Thyroid gland (tissue), 4 donors: ENCODE measurements at regions not wholly inside any gene's neighbourhood (a gene's known extent, or its start where the extent isn't known, plus 50 kb on each side); places are given as distances from the start of the nearest gene placed in this dataset.
A peak's percentile ranks its signal among the peaks of the same experiment; 100 is the strongest.

Experiments
- DNase-seq, 2 donors: peaks; one replicate each; pipeline ENCODE4 v3.0.0-alpha.2; 2019
- H3K27ac ChIP-seq, 3 donors: fragments of 200-600 bp; sonication (generic); 1 replicate in 2 of 3; 2 replicates in 1 of 3; pipeline ENCODE4 v1.5.1; 2016 to 2019; ENCODE audit warnings: mild to moderate bottlenecking in 1 of 3, moderate library complexity in 1 of 3
- H3K27me3 ChIP-seq: fragments of 200-600 bp; sonication (generic); one replicate; pipeline ENCODE4 v1.5.1; 2019
- H3K36me3 ChIP-seq, 2 donors: fragments of 200-600 bp; sonication (generic); one replicate each; pipeline ENCODE4 v1.5.1; 2016 to 2019
- H3K4me1 ChIP-seq, 2 donors: fragments of 200-600 bp; sonication (generic); one replicate each; pipeline ENCODE4 v1.5.1; 2017 to 2019
- H3K4me3 ChIP-seq, 3 donors: fragments of 200-600 bp; sonication (generic); replicated peaks in 1 of 3; 1 replicate in 2 of 3; 2 replicates in 1 of 3; pipeline ENCODE4 v1.5.1; 2016; ENCODE audit warnings: mild to moderate bottlenecking in 1 of 3
- H3K9me3 ChIP-seq: fragments of 200-600 bp; sonication (generic); one replicate; pipeline ENCODE4 v1.5.1; 2017
- CTCF ChIP-seq, 6 experiments: fragments of 200-600 bp in 3 of 6; fragments of 450-650 bp in 3 of 6; sonication (generic) in 3 of 6; IDR thresholded peaks; one replicate each; pipeline ENCODE4 v1.5.1; 2016 to 2019; ENCODE audit warnings: antibody characterized with exemption in 6 of 6, mild to moderate bottlenecking in 2 of 6, inconsistent platforms in 1 of 6, moderate library complexity in 1 of 6
- POLR2A ChIP-seq, 2 donors: fragments of 450-650 bp; IDR thresholded peaks; one replicate each; pipeline ENCODE4 v1.6.1; 2017; ENCODE audit warnings: antibody characterized with exemption in 2 of 2, mild to moderate bottlenecking in 2 of 2, moderate library complexity in 1 of 2
- WGBS, 2 donors: methylation state at CpG; one replicate each; pipeline ENCODE4 v1.1.5; 2017; 5-methylcytosine and 5-hydroxymethylcytosine counted together
- intact Hi-C: fragments of 100-400 bp; cut with DNase I; formaldehyde crosslinking; loops from one replicate; pipeline ENCODE4 v1.15.1; 2023

DNA sequence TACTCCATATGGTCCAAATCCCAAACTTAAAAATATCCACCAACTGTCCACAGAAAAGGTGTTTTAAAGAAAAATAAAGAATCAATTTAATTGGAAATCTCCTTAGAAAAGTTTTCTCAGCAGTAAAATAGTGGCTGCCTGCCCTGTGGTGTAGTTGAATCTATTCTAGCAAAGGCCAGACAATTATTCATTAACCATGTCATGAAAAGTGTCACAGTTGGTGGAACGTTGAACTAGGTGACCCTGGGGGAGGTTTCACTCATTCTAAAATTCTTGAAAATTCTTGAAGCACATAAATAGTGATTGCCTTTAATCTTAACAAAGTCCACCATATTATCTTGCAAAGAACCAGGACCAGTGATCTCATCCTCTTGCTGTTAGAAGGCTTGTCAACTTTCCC is 78.4 kb upstream of the GZMB start:
- 77 to 83% methylated on average over 1 of the region's 1 CpG for WGBS, 2 donors
- Histone ChIP-seq H3K9me3 (no peaks in the 10 kb centered on the region), H3K36me3 (no peaks in the 10 kb centered on the region), H3K4me1 (no peaks in the 10 kb centered on the region), H3K4me3 (no peak overlapping the region), H3K27me3 (no peaks in the 10 kb centered on the region), H3K27ac (no peak overlapping the region)
- TF ChIP-seq POLR2A (IDR thresholded peaks at IDR 0.05), result no peak
- TF ChIP-seq CTCF (IDR thresholded peaks at IDR 0.05), result no peak
- DNase-seq, result no peak
- intact Hi-C loops, result no loop called here

DNA sequence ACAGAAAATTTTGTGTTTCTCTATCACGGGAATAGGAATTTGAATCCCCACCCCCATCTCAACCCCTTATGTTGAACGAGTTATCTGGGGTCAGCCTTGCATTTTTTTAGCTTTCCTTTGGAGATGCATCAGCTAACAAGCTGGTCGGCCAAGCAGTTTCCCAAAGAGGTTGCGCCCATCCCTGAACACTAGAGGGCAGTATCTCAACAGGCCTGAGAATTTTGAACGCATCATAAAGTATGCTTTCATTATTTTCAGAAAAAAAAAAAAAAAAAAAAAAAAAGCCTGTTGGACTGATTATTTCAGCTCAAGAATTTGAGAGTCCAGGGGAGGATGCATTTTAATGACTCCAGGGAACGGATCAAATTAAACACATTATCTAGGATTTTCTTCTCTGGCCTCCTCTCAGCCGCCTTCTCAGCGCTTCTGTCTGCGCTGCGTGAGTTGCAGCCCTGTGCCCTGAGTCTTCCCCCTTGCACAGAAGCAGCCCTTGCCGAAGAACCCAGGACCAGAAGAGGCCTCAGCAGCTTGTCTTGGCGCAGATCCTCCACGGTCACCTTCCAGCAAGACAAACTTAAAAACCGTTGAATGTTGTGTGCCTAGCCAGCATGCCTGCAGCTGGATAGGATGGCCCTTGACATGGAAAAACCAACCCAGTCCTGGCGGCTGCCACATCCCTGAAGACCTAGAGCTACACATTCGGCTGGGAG is 76.6 kb upstream of the GZMB start:
- Histone ChIP-seq H3K4me3 (no peak overlapping the region), H3K9me3 (no peaks in the 10 kb centered on the region), H3K27ac (no peak overlapping the region), H3K4me1 (no peaks in the 10 kb centered on the region), H3K27me3 (no peaks in the 10 kb centered on the region), H3K36me3 (no peaks in the 10 kb centered on the region)
- 19 to 33% methylated on average over 16 of the region's 16 CpGs for WGBS, 2 donors
- peak; percentile 52 to 58 for DNase-seq
- peak; percentile 30 to 84 (median 58) for TF ChIP-seq CTCF (IDR thresholded peaks at IDR 0.05)
- TF ChIP-seq POLR2A (IDR thresholded peaks at IDR 0.05), result no peak
- intact Hi-C loops, result no loop called here

DNA sequence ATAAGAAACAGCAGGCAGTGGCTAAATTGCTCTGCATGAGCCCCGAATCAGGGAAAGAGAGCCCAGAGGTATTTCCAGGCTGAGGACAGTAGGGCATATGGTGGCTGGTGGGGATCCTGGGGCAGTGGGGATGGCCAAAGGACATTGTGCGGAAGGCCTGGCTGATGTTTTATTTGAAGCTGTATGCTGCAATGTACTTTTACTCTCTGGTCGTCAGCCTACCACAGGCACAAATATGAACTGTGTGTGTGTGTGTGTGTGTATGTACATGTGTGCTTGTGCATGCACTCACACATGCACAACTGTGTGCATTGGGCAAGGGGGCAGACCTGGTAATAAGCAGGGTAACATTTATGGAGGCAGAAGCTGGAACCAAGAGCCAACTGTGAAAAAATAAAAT is 74.7 kb upstream of the GZMB start:
- DNase-seq, result no peak
- intact Hi-C loops, result no loop called here
- no peaks in the 10 kb centered on the region for H3K4me1 ChIP-seq
- no peak overlapping the region for H3K27ac ChIP-seq
- no peaks in the 10 kb centered on the region for H3K27me3 ChIP-seq
- H3K4me3 ChIP-seq, result no peak overlapping the region
- no peaks in the 10 kb centered on the region for H3K9me3 ChIP-seq
- 82 to 84% methylated on average over 3 of the region's 3 CpGs for WGBS, 2 donors
- H3K36me3 ChIP-seq, result no peaks in the 10 kb centered on the region
- TF ChIP-seq POLR2A (IDR thresholded peaks at IDR 0.05), result no peak
- no peak for TF ChIP-seq CTCF (IDR thresholded peaks at IDR 0.05)

DNA sequence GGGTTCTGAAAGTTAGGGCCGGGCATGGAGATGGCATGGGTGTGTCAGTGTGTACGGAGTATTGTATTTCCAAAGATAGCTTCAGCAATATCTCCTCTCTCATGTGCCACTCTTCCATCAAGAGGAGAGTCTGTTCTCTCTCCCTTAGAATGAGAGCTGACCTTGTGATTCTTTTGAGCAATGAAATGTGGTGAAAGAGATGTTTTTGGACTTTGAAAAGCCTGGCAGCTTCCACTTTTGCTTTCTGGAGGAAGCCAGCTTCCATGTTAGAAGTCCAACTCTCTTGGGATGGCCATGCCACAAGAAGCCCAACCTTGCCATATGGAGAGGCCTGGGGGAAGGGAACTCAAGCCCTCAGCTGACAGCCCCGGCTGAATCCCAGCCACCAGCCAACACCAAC is 72.4 kb upstream of the GZMB start:
- intact Hi-C loops, result no loop called here
- Histone ChIP-seq H3K36me3 (no peaks in the 10 kb centered on the region), H3K4me1 (no peaks in the 10 kb centered on the region), H3K4me3 (no peak overlapping the region), H3K27ac (no peak overlapping the region), H3K27me3 (no peaks in the 10 kb centered on the region), H3K9me3 (no peaks in the 10 kb centered on the region)
- 85 to 92% methylated on average over 3 of the region's 3 CpGs for WGBS, 2 donors
- TF ChIP-seq CTCF (IDR thresholded peaks at IDR 0.05) (no peak), POLR2A (IDR thresholded peaks at IDR 0.05) (no peak)
- no peak for DNase-seq

DNA sequence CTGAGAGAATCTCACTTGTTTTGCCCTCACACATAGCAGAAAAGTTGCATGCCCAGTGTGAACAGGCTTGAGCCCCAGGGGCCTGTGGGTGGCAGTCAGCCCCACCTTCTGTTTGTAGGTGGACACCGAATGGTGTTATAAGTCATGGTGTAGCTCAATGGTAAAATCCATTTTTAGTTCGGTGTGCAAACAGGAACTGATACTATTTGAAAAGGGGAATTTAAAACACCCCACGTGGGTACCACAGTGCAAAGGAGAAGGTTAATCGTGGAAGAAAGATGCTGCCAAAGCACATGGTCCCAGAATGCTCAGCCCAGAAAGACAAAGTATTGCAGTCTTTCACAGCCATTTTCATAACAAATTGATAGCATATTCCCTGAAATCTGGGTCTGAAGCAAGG is 71.8 kb upstream of the GZMB start:
- no peak overlapping the region for H3K4me3 ChIP-seq
- H3K36me3 ChIP-seq, result no peaks in the 10 kb centered on the region
- TF ChIP-seq CTCF (IDR thresholded peaks at IDR 0.05) (no peak), POLR2A (IDR thresholded peaks at IDR 0.05) (no peak)
- no peaks in the 10 kb centered on the region for H3K4me1 ChIP-seq
- intact Hi-C loops, result no loop called here
- DNase-seq, result no peak
- WGBS, 2 donors, result 89% methylated on average over 4 of the region's 4 CpGs
- no peaks in the 10 kb centered on the region for H3K9me3 ChIP-seq
- no peaks in the 10 kb centered on the region for H3K27me3 ChIP-seq
- no peak overlapping the region for H3K27ac ChIP-seq
